ENCODE measurements at regions not wholly inside any gene's neighbourhood (a gene's known extent, or its start where the extent isn't known, plus 50 kb on each side); places are given as distances from the start of the nearest gene placed in this dataset.

DNA sequence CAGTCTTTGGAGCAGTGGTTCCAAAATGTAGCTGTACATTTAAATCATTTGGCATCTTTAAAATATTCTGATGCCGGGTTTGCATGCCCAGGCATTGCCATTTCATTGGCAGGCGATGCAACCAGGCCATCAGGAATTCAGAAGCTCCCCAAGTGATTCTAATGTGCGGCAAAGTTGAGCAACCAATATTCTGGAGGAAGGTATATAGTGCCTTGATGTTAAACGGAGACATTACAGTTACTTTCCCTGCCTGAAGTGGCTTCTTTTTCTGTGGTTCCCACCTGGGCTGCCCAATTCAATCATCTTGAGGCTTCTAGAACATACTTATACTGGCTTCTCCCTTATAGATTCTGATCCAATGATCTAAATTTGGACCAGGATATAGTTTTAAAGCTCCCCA, 68.7 kb upstream of the PGM2 start:
- no peaks in the 10 kb centered on the region for H3K4me1 ChIP-seq (ENCODE audit: control insufficient read depth, insufficient read depth, low read length)
- no peak overlapping the region for H3K27ac ChIP-seq (ENCODE audit: low read depth, low read length)
- Mint-ChIP-seq H3K27me3 (ENCODE audit: insufficient read depth) (no peaks in the 10 kb centered on the region), H3K4me1 (no peaks in the 10 kb centered on the region), H3K9me3 (no peaks in the 10 kb centered on the region), H3K27ac (no peak overlapping the region), H3K36me3 (ENCODE audit: low read depth) (no peaks in the 10 kb centered on the region), H3K4me3 (no peak overlapping the region)
- H3K27me3 ChIP-seq (ENCODE audit: control insufficient read depth, insufficient read depth, low read length, poor library complexity, severe bottlenecking), result no peaks in the 10 kb centered on the region
- no peaks in the 10 kb centered on the region for H3K9me3 ChIP-seq (ENCODE audit: control insufficient read depth, low read length)
- H3K36me3 ChIP-seq (ENCODE audit: control insufficient read depth, insufficient read depth, low read length), result no peaks in the 10 kb centered on the region
- H3K4me3 ChIP-seq (ENCODE audit: low read length), result no peak overlapping the region
- 79% methylated on average over 4 of the region's 4 CpGs for WGBS, 2 experiments (ENCODE audit: insufficient coverage in 1 of 2, insufficient read length in 1 of 2)
- TF ChIP-seq, protein P1, sequence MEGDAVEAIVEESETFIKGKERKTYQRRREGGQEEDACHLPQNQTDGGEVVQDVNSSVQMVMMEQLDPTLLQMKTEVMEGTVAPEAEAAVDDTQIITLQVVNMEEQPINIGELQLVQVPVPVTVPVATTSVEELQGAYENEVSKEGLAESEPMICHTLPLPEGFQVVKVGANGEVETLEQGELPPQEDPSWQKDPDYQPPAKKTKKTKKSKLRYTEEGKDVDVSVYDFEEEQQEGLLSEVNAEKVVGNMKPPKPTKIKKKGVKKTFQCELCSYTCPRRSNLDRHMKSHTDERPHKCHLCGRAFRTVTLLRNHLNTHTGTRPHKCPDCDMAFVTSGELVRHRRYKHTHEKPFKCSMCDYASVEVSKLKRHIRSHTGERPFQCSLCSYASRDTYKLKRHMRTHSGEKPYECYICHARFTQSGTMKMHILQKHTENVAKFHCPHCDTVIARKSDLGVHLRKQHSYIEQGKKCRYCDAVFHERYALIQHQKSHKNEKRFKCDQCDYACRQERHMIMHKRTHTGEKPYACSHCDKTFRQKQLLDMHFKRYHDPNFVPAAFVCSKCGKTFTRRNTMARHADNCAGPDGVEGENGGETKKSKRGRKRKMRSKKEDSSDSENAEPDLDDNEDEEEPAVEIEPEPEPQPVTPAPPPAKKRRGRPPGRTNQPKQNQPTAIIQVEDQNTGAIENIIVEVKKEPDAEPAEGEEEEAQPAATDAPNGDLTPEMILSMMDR (conservative IDR thresholded peaks at IDR 0.05), result no peak
- H3K9ac ChIP-seq (ENCODE audit: extremely low read depth, low read length, poor library complexity, severe bottlenecking), result no peak overlapping the region
- DNase-seq, result no peak

DNA sequence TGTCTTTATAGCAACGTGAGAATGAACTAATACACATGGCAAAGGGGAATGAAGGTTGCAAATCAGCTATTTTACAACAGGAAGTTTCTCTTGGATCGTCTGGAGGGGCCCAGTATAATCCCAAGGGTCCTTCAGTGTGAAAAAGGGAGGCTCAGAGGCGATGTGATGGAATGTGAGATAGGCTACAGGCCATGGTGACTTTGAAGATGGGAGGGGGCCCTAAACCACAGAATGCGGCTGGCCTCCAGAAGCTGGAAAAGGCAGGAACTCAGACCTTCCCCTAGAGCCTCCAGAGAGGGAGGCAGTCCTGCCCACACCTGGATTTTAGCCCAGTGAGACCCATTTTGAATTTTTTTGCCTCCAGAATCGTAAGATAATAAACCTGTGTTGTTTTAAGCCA, 69.4 kb upstream of the PGM2 start:
- Mint-ChIP-seq H3K27ac (no peak overlapping the region), H3K4me1 (no peaks in the 10 kb centered on the region), H3K9me3 (no peaks in the 10 kb centered on the region), H3K36me3 (ENCODE audit: low read depth) (no peaks in the 10 kb centered on the region), H3K27me3 (ENCODE audit: insufficient read depth) (no peaks in the 10 kb centered on the region), H3K4me3 (no peak overlapping the region)
- 79 to 91% methylated on average over 4 to 5 of the region's 5 CpGs for WGBS, 2 experiments (ENCODE audit: insufficient coverage in 1 of 2, insufficient read length in 1 of 2)
- H3K9me3 ChIP-seq (ENCODE audit: control insufficient read depth, low read length), result no peaks in the 10 kb centered on the region
- TF ChIP-seq, protein P1 (conservative IDR thresholded peaks at IDR 0.05), result no peak
- no peaks in the 10 kb centered on the region for H3K27me3 ChIP-seq (ENCODE audit: control insufficient read depth, insufficient read depth, low read length, poor library complexity, severe bottlenecking)
- no peaks in the 10 kb centered on the region for H3K36me3 ChIP-seq (ENCODE audit: control insufficient read depth, insufficient read depth, low read length)
- no peak overlapping the region for H3K9ac ChIP-seq (ENCODE audit: extremely low read depth, low read length, poor library complexity, severe bottlenecking)
- H3K4me3 ChIP-seq (ENCODE audit: low read length), result no peak overlapping the region
- H3K27ac ChIP-seq (ENCODE audit: low read depth, low read length), result no peak overlapping the region
- H3K4me1 ChIP-seq (ENCODE audit: control insufficient read depth, insufficient read depth, low read length), result no peaks in the 10 kb centered on the region
- no peak for DNase-seq

DNA sequence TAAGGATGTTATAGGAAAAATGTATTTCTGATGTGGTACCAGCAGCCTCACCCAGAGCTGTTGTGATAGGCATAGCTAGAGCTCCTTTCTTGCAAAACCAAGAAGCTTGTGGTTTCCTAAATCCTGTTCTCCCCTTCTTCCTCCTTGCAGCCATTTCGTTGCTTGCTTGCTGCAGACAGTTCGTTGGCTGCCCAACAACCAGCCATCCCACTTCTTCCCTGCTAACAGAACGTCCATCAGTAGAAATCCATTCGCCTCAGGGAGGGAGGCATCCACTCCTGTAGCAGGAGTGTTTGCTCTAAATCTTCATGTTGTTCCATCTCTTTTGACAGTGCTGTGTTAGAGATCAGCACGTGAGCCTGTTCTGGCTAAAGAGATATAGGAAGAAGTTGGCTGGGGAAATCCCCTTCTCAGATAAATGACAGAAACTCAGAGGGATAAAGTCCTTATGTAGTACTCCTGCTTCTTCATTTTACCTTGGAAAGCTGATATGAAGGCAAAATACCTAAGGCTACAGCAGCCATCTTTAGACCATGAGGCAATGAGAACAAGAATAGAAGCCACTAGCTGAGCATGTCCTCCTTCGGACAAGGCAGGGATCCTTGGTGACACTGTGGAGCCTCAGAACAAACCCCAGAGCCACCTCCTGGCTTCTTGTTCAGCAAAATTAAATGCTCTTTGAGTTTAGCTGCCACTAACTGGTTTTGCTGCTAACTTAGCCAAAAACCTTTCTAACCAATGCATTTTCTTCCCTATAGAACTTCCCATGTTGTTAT, 68.4 kb upstream of the RELL1 start:
- no peaks in the 10 kb centered on the region for H3K27me3 Mint-ChIP-seq (ENCODE audit: insufficient read depth)
- Histone ChIP-seq H3K4me3 (ENCODE audit: low read length) (no peak overlapping the region), H3K9me3 (ENCODE audit: control insufficient read depth, low read length) (no peaks in the 10 kb centered on the region), H3K27me3 (ENCODE audit: control insufficient read depth, insufficient read depth, low read length, poor library complexity, severe bottlenecking) (no peaks in the 10 kb centered on the region), H3K27ac (ENCODE audit: low read depth, low read length) (no peak overlapping the region), H3K36me3 (ENCODE audit: control insufficient read depth, insufficient read depth, low read length) (no peaks in the 10 kb centered on the region), H3K4me1 (ENCODE audit: control insufficient read depth, insufficient read depth, low read length) (no peaks in the 10 kb centered on the region), H3K9ac (ENCODE audit: extremely low read depth, low read length, poor library complexity, severe bottlenecking) (no peak overlapping the region)
- no peaks in the 10 kb centered on the region for H3K4me1 Mint-ChIP-seq
- TF ChIP-seq, protein P1 (conservative IDR thresholded peaks at IDR 0.05), result no peak
- no peaks in the 10 kb centered on the region for H3K9me3 Mint-ChIP-seq
- H3K4me3 Mint-ChIP-seq, result no peak overlapping the region
- WGBS, 2 experiments (ENCODE audit: insufficient coverage in 1 of 2, insufficient read length in 1 of 2), result 88 to 95% methylated on average over 4 to 6 of the region's 6 CpGs
- no peaks in the 10 kb centered on the region for H3K36me3 Mint-ChIP-seq (ENCODE audit: low read depth)
- DNase-seq, result no peak
- no peak overlapping the region for H3K27ac Mint-ChIP-seq
